H1 (cell line): ENCODE measurements at regions not wholly inside any gene's neighbourhood (a gene's known extent, or its start where the extent isn't known, plus 50 kb on each side); places are given as distances from the start of the nearest gene placed in this dataset.

Source experiments
- CTCF ChIA-PET: fragments of 300-600 bp; sonication (Branson Sonifier 250); formaldehyde crosslinking; loops from one replicate; lab custom pipeline; 2021; ENCODE audit not compliant: partially characterized antibody; lab: Charles Lee
- POLR2A ChIA-PET: fragments of 300-600 bp; sonication (Branson Sonifier 250); formaldehyde crosslinking; loops from one replicate; lab custom pipeline; 2021; ENCODE audit warnings: inconsistent platforms; ENCODE audit not compliant: partially characterized antibody; lab: Charles Lee
- DNase-seq, 2 experiments: peaks; one replicate each; pipeline versions ENCODE4 v3.0.0 to v3.0.0-alpha.2; 2010 to 2022; ENCODE audit warnings: low spot score in 2 of 2, low read depth in 1 of 2, mixed read lengths in 1 of 2
- FAIRE-seq: peaks from 2 replicates; lab custom pipeline; 2011; peaks lifted over from hg19 to GRCh38; lab: Jason Lieb, UNC
- H2AFZ ChIP-seq: 2 replicates; pipeline ENCODE4 v1.8.1; 2012; ENCODE audit warnings: low read length, inconsistent platforms
- H2AK5ac ChIP-seq: 2 replicates; pipeline ENCODE4 v1.6.1; 2013; ENCODE audit warnings: low read depth, low read length
- H2BK120ac ChIP-seq: replicated peaks from 2 replicates; pipeline ENCODE3; 2013; ENCODE audit warnings: low read depth, low read length, inconsistent platforms
- H2BK12ac ChIP-seq: 2 replicates; pipeline ENCODE4 v1.6.1; 2013; ENCODE audit warnings: low read depth, low read length
- H2BK15ac ChIP-seq: 2 replicates; pipeline ENCODE4 v1.6.1; 2013; ENCODE audit warnings: low read length
- H2BK20ac ChIP-seq: 2 replicates; pipeline ENCODE4 v1.6.1; 2013; ENCODE audit warnings: low read length
- H2BK5ac ChIP-seq: 2 replicates; pipeline ENCODE4 v1.6.1; 2013; ENCODE audit warnings: low read depth, low read length
- H3K14ac ChIP-seq: 2 replicates; pipeline ENCODE4 v1.6.1; 2013; ENCODE audit warnings: inconsistent platforms; ENCODE audit not compliant: insufficient read length
- H3K18ac ChIP-seq: 2 replicates; pipeline ENCODE4 v1.6.1; 2013; ENCODE audit warnings: low read length; ENCODE audit errors: extremely low read depth
- H3K23ac ChIP-seq: 2 replicates; pipeline ENCODE4 v1.6.1; 2013; ENCODE audit warnings: inconsistent platforms; ENCODE audit not compliant: insufficient read length
- H3K23me2 ChIP-seq: 2 replicates; pipeline ENCODE4 v1.6.1; 2013; ENCODE audit warnings: low read depth, low read length
- H3K27ac ChIP-seq: 2 replicates; pipeline ENCODE4 v1.6.1; 2011; ENCODE audit warnings: low read depth, low read length, inconsistent platforms
- H3K27me3 ChIP-seq, 4 experiments: replicated peaks in 1 of 4; 1 replicate in 1 of 4; 2 replicates in 3 of 4; pipeline versions ENCODE4 v1.6.1 to v1.8.1; 2011 to 2013; ENCODE audit warnings: low read length in 3 of 4, mild to moderate bottlenecking in 3 of 4, inconsistent platforms in 2 of 4, mixed read lengths in 2 of 4, moderate library complexity in 1 of 4; ENCODE audit not compliant: control insufficient read depth in 3 of 4, insufficient read depth in 3 of 4; ENCODE audit errors: extremely low read depth in 1 of 4
- H3K36me3 ChIP-seq, 4 experiments: 2 replicates each; pipeline versions ENCODE4 v1.6.1 to v1.8.1; 2011 to 2013; ENCODE audit warnings: mild to moderate bottlenecking in 4 of 4, low read length in 3 of 4, moderate library complexity in 2 of 4, control low read depth in 1 of 4, inconsistent platforms in 1 of 4; ENCODE audit not compliant: insufficient read depth in 4 of 4, control insufficient read depth in 2 of 4
- H3K4ac ChIP-seq: replicated peaks from 2 replicates; pipeline ENCODE3; 2013; ENCODE audit warnings: low read length, low read depth, mixed read lengths, inconsistent platforms; ENCODE audit not compliant: insufficient read length
- H3K4me1 ChIP-seq, 4 experiments: replicated peaks in 1 of 4; 1 replicate in 1 of 4; 2 replicates in 3 of 4; pipeline versions ENCODE4 v1.6.1 to v1.8.1; 2011 to 2013; ENCODE audit warnings: low read length in 3 of 4, inconsistent platforms in 2 of 4, mixed read lengths in 1 of 4; ENCODE audit not compliant: insufficient read depth in 4 of 4, control insufficient read depth in 3 of 4
- H3K4me2 ChIP-seq, 2 experiments: 2 replicates each; pipeline versions ENCODE4 v1.6.1 to v1.8.1; 2011 to 2013; ENCODE audit warnings: low read depth in 2 of 2, low read length in 2 of 2, control low read depth in 1 of 2, inconsistent platforms in 1 of 2, mild to moderate bottlenecking in 1 of 2; ENCODE audit not compliant: insufficient read depth in 1 of 2
- H3K4me3 ChIP-seq, 4 experiments: fragments of 200-600, 300-600 bp in 1 of 4; sonication (generic), shearing (Covaris generic), sonication (Bioruptor Twin) in 1 of 4; 2 replicates each; pipeline versions ENCODE4 v1.5.1 to v1.8.1; 2011 to 2016; ENCODE audit warnings: low read length in 4 of 4, low read depth in 3 of 4, control low read depth in 2 of 4, inconsistent platforms in 2 of 4, mild to moderate bottlenecking in 2 of 4, mixed read lengths in 1 of 4, moderate library complexity in 1 of 4; ENCODE audit not compliant: insufficient read depth in 2 of 4; ENCODE audit errors: extremely low read depth in 1 of 4
- H3K56ac ChIP-seq: replicated peaks from 2 replicates; pipeline ENCODE3; 2013; ENCODE audit warnings: low read depth, mild to moderate bottlenecking, mixed read lengths, low read length, inconsistent platforms; ENCODE audit not compliant: insufficient read length
- H3K79me1 ChIP-seq: 2 replicates; pipeline ENCODE4 v1.6.1; 2013; ENCODE audit warnings: low read depth, low read length, control low read depth
- H3K79me2 ChIP-seq, 2 experiments: 2 replicates each; pipeline versions ENCODE4 v1.6.1 to v1.8.1; 2012 to 2013; ENCODE audit warnings: low read length in 2 of 2, mild to moderate bottlenecking in 2 of 2, inconsistent platforms in 1 of 2; ENCODE audit not compliant: insufficient read depth in 2 of 2, control insufficient read depth in 1 of 2
- H3K9ac ChIP-seq, 4 experiments: replicated peaks in 1 of 4; 1 replicate in 1 of 4; 2 replicates in 3 of 4; pipeline versions ENCODE4 v1.6.1 to v1.8.1; 2011 to 2013; ENCODE audit warnings: low read depth in 3 of 4, low read length in 3 of 4, control low read depth in 2 of 4, mild to moderate bottlenecking in 2 of 4, moderate library complexity in 2 of 4, inconsistent platforms in 1 of 4; ENCODE audit errors: extremely low read depth in 1 of 4
- H3K9me3 ChIP-seq, 2 experiments: 2 replicates each; pipeline versions ENCODE4 v1.6.1 to v1.8.1; 2012 to 2013; ENCODE audit warnings: mild to moderate bottlenecking in 2 of 2, moderate library complexity in 2 of 2, control low read depth in 1 of 2, inconsistent platforms in 1 of 2, low read depth in 1 of 2, low read length in 1 of 2, mixed read lengths in 1 of 2; ENCODE audit not compliant: insufficient read depth in 2 of 2
- H4K20me1 ChIP-seq, 2 experiments: replicated peaks in 1 of 2; 2 replicates each; pipeline versions ENCODE3 to v1.8.1; 2011 to 2013; ENCODE audit warnings: inconsistent platforms in 2 of 2, low read length in 2 of 2, mild to moderate bottlenecking in 1 of 2; ENCODE audit not compliant: insufficient read depth in 2 of 2, control insufficient read depth in 1 of 2
- H4K5ac ChIP-seq: 2 replicates; pipeline ENCODE4 v1.6.1; 2013; ENCODE audit warnings: low read length, low read depth, mixed read lengths, inconsistent platforms; ENCODE audit not compliant: insufficient read length
- H4K8ac ChIP-seq: 2 replicates; pipeline ENCODE4 v1.8.0; 2013; ENCODE audit warnings: mild to moderate bottlenecking, moderate library complexity, low read length, inconsistent platforms; ENCODE audit not compliant: insufficient read depth; ENCODE audit errors: extremely low read depth
- H4K91ac ChIP-seq: replicated peaks from 2 replicates; pipeline ENCODE3; 2013; ENCODE audit warnings: low read length, mixed read lengths, inconsistent platforms; ENCODE audit not compliant: insufficient read length
- JUND ChIP-seq: IDR thresholded peaks from 2 replicates; pipeline ENCODE4 v1.6.1; 2011; ENCODE audit warnings: mild to moderate bottlenecking, improper control_type of control experiment, low read length
- POLR2A ChIP-seq, 2 experiments: IDR thresholded peaks; 1 replicate in 1 of 2; 2 replicates in 1 of 2; pipeline ENCODE4 v1.6.1; 2011; ENCODE audit warnings: low read depth in 2 of 2, low read length in 2 of 2, mild to moderate bottlenecking in 2 of 2; ENCODE audit errors: control extremely low read depth in 1 of 2
- SP1 ChIP-seq: IDR thresholded peaks from 2 replicates; pipeline ENCODE4 v1.6.1; 2011; ENCODE audit warnings: low read depth, low read length
- TBP ChIP-seq: IDR thresholded peaks from 2 replicates; pipeline ENCODE4 v1.6.1; 2011; ENCODE audit warnings: low read depth, low read length, improper control_type of control experiment
- WGBS, 2 experiments: shearing (Covaris generic) in 1 of 2; methylation state at CpG; one replicate each; pipeline versions ENCODE4 v1.1.6 to v1.1.7; 2013 to 2015; ENCODE audit warnings: low lambda C conversion rate in 2 of 2, mixed read lengths in 2 of 2, inconsistent platforms in 1 of 2, low coverage in 1 of 2, missing lambda C conversion rate in 1 of 2; ENCODE audit not compliant: insufficient replicate concordance in 2 of 2, insufficient coverage in 1 of 2, insufficient read length in 1 of 2; ENCODE audit errors: extremely low coverage in 1 of 2, missing lambda C conversion rate in 1 of 2; 5-methylcytosine and 5-hydroxymethylcytosine counted together

DNA sequence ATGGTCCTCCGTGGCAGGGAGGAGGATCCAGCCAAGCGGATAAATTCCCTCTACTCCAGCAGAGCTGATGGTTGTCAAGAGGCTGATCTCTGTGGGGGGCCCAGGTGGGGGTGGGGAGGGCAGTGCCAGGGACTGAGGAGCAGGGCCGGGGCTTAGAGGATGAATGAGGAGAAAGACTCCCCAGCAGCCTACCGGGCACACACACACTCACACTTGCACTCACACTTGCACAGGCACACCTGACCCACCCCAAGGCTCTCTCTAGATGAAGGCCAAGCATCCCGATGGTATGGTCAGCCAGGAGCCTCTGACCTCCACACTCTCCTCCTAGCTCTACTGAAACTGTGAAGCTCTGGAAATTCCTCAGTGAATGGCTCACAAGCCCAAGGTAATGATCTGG is 131.3 kb upstream of the PRR20G start:
- FAIRE-seq (no peak), DNase-seq (peak in 1 of 2 experiments; percentile 38)
- H3K79me1 ChIP-seq = no peaks in the 10 kb centered on the region
- no peak overlapping the region for H3K9ac ChIP-seq
- CTCF ChIA-PET = interaction anchor here (0.9 to 4.8 kb wide), 4 partner anchors 9 to 45 kb away, joined by 3 to 17 read pairs (median 8); no protein-coding TSS in a partner anchor
- no peak overlapping the region for H3K56ac ChIP-seq
- H2BK120ac ChIP-seq = no peak overlapping the region
- no peak overlapping the region for H2BK15ac ChIP-seq
- H2AK5ac ChIP-seq = no peak overlapping the region
- POLR2A ChIA-PET = no interaction called here
- H3K27ac ChIP-seq = no peak overlapping the region
- no peaks in the 10 kb centered on the region for H3K79me2 ChIP-seq
- no peak overlapping the region for H2BK5ac ChIP-seq
- no peaks in the 10 kb centered on the region for H3K27me3 ChIP-seq
- H4K5ac ChIP-seq = no peak overlapping the region
- peaks cover 2% of the 10 kb centered on the region; the same call in 1 of the 2 replicates for H3K23me2 ChIP-seq
- no peak overlapping the region for H2BK20ac ChIP-seq
- H3K4me1 ChIP-seq = peaks cover 0 to 21% (median 14%) of the 10 kb centered on the region in 4 experiments; a peak in 4 of 7 replicates
- H3K23ac ChIP-seq = no peak overlapping the region
- no peak overlapping the region for H3K14ac ChIP-seq
- TF ChIP-seq SP1 (no peak), JUND (no peak), TBP (no peak), POLR2A (IDR thresholded peaks at IDR 0.05; ENCODE audit: control extremely low read depth in 1 of 2, low read depth in 2 of 2, low read length in 2 of 2) (no peak)
- TF ChIP-seq, all 59 proteins: peak for 0
- no peak overlapping the region for H2AFZ ChIP-seq
- H4K8ac ChIP-seq = no peak overlapping the region
- H3K18ac ChIP-seq = no peak overlapping the region
- H3K4me3 ChIP-seq = no peak overlapping the region
- H3K4ac ChIP-seq = no peak overlapping the region
- H2BK12ac ChIP-seq = no peak overlapping the region
- H3K36me3 ChIP-seq = no peaks in the 10 kb centered on the region
- no peaks in the 10 kb centered on the region for H3K9me3 ChIP-seq
- H4K20me1 ChIP-seq = no peaks in the 10 kb centered on the region
- 79% methylated on average over 5 of the region's 5 CpGs; no CpG with 5 or more reads in 1 of the 2 experiments for WGBS, 2 experiments
- no peak overlapping the region for H3K4me2 ChIP-seq
- no peak overlapping the region for H4K91ac ChIP-seq
